ENCODE measurements at regions not wholly inside any gene's neighbourhood (a gene's known extent, or its start where the extent isn't known, plus 50 kb on each side); places are given as distances from the start of the nearest gene placed in this dataset.

GRCh38 chr15:26165546-26165945 lies 302.4 kb upstream of the ATP10A start:
- TF ChIP-seq CTCF (IDR thresholded peaks at IDR 0.05; ENCODE audit: low read depth, low read length), result no peak
- no peaks in the 10 kb centered on the region for H3K27me3 ChIP-seq
- DNase-seq (ENCODE audit: low read depth in 1 of 2, low spot score in 1 of 2), result no peak
- H3K4me3 ChIP-seq, result no peak overlapping the region
- H3K9me3 ChIP-seq (ENCODE audit: low read depth), result no peaks in the 10 kb centered on the region
- no peaks in the 10 kb centered on the region for H3K36me3 ChIP-seq
- H3K4me1 ChIP-seq (ENCODE audit: low read depth), result no peaks in the 10 kb centered on the region
- H3K27ac ChIP-seq, result no peak overlapping the region

- no peaks in the 10 kb centered on the region for H3K9me3 ChIP-seq (ENCODE audit: low read depth)
- no peak overlapping the region for H3K4me3 ChIP-seq
- H3K27ac ChIP-seq, result no peak overlapping the region
- DNase-seq (ENCODE audit: low read depth in 1 of 2, low spot score in 1 of 2), result no peak
- H3K27me3 ChIP-seq, result no peaks in the 10 kb centered on the region
- H3K36me3 ChIP-seq, result no peaks in the 10 kb centered on the region
- H3K4me1 ChIP-seq (ENCODE audit: low read depth), result no peaks in the 10 kb centered on the region
- TF ChIP-seq CTCF (IDR thresholded peaks at IDR 0.05; ENCODE audit: low read depth, low read length), result no peak
These were observed 297.2 kb upstream of the ATP10A start for GRCh38 chr15:26160343-26160742.

GRCh38 chr15:26158176-26158575 lies 295.0 kb upstream of the ATP10A start:
- no peak for TF ChIP-seq CTCF (IDR thresholded peaks at IDR 0.05; ENCODE audit: low read depth, low read length)
- H3K27ac ChIP-seq, result no peak overlapping the region
- no peaks in the 10 kb centered on the region for H3K36me3 ChIP-seq
- no peaks in the 10 kb centered on the region for H3K4me1 ChIP-seq (ENCODE audit: low read depth)
- DNase-seq (ENCODE audit: low read depth in 1 of 2, low spot score in 1 of 2), result no peak
- H3K4me3 ChIP-seq, result no peak overlapping the region
- no peaks in the 10 kb centered on the region for H3K9me3 ChIP-seq (ENCODE audit: low read depth)
- H3K27me3 ChIP-seq, result no peaks in the 10 kb centered on the region

- DNase-seq (ENCODE audit: low read depth in 1 of 2, low spot score in 1 of 2), result no peak
- no peaks in the 10 kb centered on the region for H3K36me3 ChIP-seq
- no peaks in the 10 kb centered on the region for H3K9me3 ChIP-seq (ENCODE audit: low read depth)
- H3K27ac ChIP-seq, result no peak overlapping the region
- no peak for TF ChIP-seq CTCF (IDR thresholded peaks at IDR 0.05; ENCODE audit: low read depth, low read length)
- H3K27me3 ChIP-seq, result no peaks in the 10 kb centered on the region
- H3K4me3 ChIP-seq, result no peak overlapping the region
- H3K4me1 ChIP-seq (ENCODE audit: low read depth), result no peaks in the 10 kb centered on the region
These were observed 294.0 kb upstream of the ATP10A start for GRCh38 chr15:26157081-26157480.

GRCh38 chr15:26156051-26156450 lies 292.9 kb upstream of the ATP10A start:
- H3K27ac ChIP-seq, result no peak overlapping the region
- no peak for TF ChIP-seq CTCF (IDR thresholded peaks at IDR 0.05; ENCODE audit: low read depth, low read length)
- H3K27me3 ChIP-seq, result no peaks in the 10 kb centered on the region
- DNase-seq (ENCODE audit: low read depth in 1 of 2, low spot score in 1 of 2), result no peak
- no peaks in the 10 kb centered on the region for H3K4me1 ChIP-seq (ENCODE audit: low read depth)
- no peak overlapping the region for H3K4me3 ChIP-seq
- no peaks in the 10 kb centered on the region for H3K9me3 ChIP-seq (ENCODE audit: low read depth)
- no peaks in the 10 kb centered on the region for H3K36me3 ChIP-seq
